ENCODE measurements at regions not wholly inside any gene's neighbourhood (a gene's known extent, or its start where the extent isn't known, plus 50 kb on each side); places are given as distances from the start of the nearest gene placed in this dataset.

DNA sequence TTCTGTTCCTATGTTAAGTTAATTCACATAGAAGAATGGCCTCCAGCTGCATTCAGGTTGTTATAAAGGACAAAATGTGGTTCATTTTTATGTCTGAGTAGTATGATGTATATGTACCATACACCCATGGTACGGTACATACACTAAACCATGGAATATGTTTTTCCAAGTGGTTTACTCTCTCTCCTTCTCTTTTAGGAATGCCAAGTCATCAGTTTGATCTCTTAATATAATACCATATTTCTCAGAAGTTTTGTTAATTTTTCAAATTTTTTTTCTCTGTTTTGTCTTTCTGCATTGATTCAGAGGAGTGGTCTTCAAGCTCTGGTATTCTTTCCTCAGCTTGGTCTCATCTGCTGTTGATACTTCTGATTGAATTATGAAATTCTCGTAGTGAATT is 230.9 kb downstream of the DSEL start:
- TF ChIP-seq, protein P1, sequence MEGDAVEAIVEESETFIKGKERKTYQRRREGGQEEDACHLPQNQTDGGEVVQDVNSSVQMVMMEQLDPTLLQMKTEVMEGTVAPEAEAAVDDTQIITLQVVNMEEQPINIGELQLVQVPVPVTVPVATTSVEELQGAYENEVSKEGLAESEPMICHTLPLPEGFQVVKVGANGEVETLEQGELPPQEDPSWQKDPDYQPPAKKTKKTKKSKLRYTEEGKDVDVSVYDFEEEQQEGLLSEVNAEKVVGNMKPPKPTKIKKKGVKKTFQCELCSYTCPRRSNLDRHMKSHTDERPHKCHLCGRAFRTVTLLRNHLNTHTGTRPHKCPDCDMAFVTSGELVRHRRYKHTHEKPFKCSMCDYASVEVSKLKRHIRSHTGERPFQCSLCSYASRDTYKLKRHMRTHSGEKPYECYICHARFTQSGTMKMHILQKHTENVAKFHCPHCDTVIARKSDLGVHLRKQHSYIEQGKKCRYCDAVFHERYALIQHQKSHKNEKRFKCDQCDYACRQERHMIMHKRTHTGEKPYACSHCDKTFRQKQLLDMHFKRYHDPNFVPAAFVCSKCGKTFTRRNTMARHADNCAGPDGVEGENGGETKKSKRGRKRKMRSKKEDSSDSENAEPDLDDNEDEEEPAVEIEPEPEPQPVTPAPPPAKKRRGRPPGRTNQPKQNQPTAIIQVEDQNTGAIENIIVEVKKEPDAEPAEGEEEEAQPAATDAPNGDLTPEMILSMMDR (IDR thresholded peaks at IDR 0.05): no peak
- TF ChIP-seq POLR2A (IDR thresholded peaks at IDR 0.05): no peak

Data from lower leg skin (tissue), 3 donors.